Fibroblast of mammary gland (primary cell): ENCODE measurements at regions not wholly inside any gene's neighbourhood (a gene's known extent, or its start where the extent isn't known, plus 50 kb on each side); places are given as distances from the start of the nearest gene placed in this dataset.

ENCODE experiments used
- DNase-seq: peaks from one replicate; pipeline ENCODE4 v3.0.0-alpha.2; 2010; ENCODE audit warnings: low read depth
- H3K4me3 ChIP-seq: 2 replicates; pipeline ENCODE4 v1.5.1; 2011; ENCODE audit warnings: low read depth, mild to moderate bottlenecking, low read length, moderate library complexity; ENCODE audit not compliant: control insufficient read depth
- TF ChIP-seq, protein P1 (sequence below): conservative IDR thresholded peaks from 2 replicates; pipeline ENCODE4 v1.5.1; 2011; ENCODE audit warnings: low read depth, low read length, inconsistent platforms; ENCODE audit not compliant: control insufficient read depth, insufficient read depth

DNA sequence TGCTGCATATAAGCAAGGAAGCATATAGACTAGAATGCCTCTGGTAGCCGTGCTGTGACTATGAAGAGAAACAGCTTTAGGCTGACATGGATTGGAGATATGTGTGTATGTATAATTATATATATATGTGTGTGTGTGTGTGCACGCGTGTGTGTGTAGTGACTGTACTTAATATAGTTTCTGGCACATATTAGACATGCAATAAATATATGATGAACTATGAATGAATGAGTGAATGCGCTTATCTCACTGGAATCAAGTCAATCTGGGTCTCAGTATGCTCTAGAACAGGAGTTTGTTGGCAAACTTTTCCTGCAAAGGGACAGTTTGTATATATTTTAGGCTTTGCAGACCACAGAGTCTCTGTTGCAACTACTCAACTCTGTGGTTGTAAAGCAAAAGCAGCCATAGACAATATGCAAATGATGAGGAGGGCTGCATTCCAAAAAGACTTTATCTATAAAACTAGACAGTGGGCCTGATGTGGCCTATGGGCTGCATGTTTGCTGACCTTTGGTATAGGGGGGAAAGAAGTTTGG is 482.9 kb upstream of the USP24 start:
- TF ChIP-seq, protein P1, sequence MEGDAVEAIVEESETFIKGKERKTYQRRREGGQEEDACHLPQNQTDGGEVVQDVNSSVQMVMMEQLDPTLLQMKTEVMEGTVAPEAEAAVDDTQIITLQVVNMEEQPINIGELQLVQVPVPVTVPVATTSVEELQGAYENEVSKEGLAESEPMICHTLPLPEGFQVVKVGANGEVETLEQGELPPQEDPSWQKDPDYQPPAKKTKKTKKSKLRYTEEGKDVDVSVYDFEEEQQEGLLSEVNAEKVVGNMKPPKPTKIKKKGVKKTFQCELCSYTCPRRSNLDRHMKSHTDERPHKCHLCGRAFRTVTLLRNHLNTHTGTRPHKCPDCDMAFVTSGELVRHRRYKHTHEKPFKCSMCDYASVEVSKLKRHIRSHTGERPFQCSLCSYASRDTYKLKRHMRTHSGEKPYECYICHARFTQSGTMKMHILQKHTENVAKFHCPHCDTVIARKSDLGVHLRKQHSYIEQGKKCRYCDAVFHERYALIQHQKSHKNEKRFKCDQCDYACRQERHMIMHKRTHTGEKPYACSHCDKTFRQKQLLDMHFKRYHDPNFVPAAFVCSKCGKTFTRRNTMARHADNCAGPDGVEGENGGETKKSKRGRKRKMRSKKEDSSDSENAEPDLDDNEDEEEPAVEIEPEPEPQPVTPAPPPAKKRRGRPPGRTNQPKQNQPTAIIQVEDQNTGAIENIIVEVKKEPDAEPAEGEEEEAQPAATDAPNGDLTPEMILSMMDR: no peak
- H3K4me3 ChIP-seq: no peak overlapping the region
- no peak for DNase-seq

- TF ChIP-seq, protein P1: no peak
- no peak for DNase-seq
- no peak overlapping the region for H3K4me3 ChIP-seq
Observed at GRCh38 chr1:55696891-55697290, 481.7 kb upstream of the USP24 start.

DNA sequence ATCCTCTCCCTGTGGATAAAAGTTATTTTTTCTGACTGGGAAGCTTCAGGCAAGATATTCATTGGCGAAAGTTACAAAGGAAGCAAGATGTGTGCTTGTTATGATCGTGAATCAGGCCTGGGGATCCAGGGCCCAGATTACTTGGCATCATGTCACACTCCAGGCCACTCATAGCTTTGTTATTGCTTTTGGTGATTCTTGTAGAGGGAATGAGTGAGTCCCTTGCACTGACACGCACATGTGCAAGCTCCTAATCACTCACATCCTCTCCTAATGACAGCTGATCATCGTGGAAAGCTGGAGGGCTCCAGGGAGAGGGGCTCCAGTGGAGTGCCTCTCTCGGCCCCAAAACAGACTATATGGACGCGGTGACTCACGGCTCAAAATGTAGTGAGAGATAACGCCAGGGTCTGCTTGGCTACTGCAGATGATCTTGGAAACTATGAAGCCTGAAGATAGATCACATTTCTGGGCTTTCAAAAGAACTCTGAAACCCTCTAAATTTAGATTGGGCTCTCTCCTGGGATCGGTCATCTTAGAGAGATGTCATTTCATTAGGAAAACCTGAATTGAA is 481.1 kb upstream of the USP24 start:
- TF ChIP-seq, protein P1: no peak
- no peak overlapping the region for H3K4me3 ChIP-seq
- DNase-seq: peak; percentile 98

DNA sequence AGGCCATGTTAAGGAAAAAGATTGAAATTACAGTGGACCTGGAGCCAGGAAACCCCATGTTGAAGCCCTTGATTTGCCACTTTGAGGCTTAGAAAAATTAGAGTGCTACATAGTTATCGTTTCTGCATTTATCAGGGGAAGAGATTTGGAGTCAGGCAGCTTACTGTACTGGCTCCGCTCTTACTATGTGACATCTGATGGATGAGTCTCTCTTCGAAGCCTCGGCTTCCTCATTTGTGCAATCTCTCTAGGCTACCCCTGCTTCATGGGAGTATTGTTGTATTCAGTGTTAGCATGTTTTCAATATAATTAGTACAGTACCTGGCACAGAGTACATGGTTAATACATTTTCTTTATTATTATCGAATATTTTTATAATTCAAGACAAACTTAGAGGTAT is 480.4 kb upstream of the USP24 start:
- H3K4me3 ChIP-seq: no peak overlapping the region
- TF ChIP-seq, protein P1: no peak
- DNase-seq: peak; percentile 67

DNA sequence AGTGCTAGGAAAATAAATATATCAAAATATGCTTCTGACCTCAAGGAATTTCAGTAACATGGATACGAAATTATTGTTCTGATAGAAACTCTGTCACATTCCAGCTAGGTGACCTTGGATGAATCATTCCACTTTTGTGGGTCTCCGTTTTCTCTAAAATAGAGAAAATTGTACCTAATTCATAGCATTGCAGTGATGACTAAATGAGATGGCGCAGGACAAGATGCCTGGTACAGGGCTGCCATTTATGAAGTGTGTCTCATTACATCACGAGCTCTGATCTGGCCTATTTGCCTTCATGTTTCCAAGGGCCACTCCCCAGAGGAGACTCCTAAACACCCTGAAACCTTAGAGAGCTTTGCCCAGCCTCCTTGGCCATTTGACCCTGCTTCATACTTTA is 480.0 kb upstream of the USP24 start:
- TF ChIP-seq, protein P1: no peak
- no peak for DNase-seq

DNA sequence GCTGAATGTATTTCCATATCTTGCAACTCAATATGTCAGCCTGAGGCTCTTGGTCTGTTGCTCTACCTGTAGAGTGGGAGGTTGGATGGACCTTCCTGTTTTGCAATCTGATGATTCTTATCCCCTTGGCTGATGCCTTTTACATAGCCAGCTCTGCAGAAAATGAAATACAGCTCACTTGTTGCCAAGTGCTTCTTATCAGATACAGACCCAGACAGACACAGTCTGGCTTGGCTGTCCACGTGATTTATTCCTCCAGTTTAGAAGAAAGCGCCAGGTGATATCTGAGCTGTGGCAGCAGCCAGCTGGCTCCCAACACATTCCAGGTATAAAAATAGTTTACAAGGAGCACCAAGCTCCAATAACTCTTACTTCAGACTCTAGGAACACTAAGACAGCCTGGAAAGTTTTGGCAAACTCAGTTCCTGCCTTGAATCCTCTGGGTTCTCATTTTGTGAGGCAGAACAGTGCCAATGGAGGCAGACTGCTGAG is 479.2 kb upstream of the USP24 start:
- no peak for DNase-seq
- TF ChIP-seq, protein P1: no peak
- H3K4me3 ChIP-seq: no peak overlapping the region

More for the DNA sequence above, 480.0 kb upstream of the USP24 start:
- no peak overlapping the region for H3K4me3 ChIP-seq

DNA sequence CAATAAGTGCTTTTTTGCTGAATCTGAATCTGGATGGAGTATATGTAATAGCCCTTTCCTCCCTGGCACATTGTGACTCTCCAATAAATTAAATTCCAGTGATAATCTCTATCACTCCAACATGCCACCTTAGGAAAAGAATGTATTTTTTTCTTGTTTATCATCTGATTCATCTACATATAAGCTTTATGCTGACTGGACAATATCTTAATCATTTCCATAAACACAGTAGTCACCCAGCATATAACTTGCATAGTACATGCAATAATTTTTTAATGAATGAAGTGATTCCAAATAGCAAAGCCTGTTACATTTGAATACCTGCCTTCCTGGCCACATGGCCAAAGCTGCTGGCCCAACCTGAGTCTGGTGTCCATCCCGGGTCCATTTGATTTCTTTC is 477.6 kb upstream of the USP24 start:
- TF ChIP-seq, protein P1: no peak
- H3K4me3 ChIP-seq: no peak overlapping the region
- DNase-seq: no peak
